ENCODE measurements at regions not wholly inside any gene's neighbourhood (a gene's known extent, or its start where the extent isn't known, plus 50 kb on each side); places are given as distances from the start of the nearest gene placed in this dataset.

DNA sequence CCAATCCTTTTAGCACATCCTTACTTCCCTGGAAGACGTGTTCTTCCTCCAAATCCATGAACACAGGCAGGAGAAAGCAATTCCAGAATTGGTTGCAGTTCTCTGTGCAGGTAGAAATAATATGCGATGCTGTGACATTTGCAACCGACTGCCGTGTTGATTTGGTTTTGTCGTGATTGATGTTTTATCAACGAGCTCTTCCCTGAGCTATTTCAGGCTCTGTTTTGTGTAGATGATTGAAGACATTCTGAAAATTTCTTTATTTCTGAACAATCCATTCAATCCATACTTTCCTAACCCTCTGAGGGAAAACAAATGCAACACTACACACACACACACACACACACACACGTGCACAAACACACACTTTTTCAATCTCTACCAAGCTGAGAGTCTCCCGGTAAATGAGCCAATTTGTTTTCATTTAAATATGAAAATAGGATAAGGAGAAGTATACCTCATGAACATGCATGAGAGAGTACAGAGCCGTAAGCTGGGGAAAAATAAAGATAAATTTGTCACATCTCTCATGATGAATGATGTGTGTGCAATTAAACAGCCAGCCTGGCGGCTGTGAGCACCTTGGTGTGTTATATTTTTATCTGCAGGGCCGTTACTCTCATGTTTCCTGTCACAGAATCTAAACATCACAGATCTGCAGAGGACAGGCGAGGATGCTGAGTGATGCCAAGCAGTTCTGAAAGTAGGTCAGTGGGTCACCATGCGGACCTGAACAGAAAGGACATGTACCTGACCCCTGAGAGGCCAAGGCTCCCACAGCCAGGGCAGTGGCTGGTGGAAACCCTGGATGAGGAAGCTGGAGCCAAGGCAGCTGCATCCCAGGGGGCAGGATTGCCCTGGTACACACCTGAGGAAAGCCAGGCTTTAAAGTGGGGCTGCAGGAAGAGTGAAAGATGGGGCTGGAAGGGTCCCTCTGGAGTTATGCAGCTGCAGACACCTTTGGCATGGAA is 64.8 kb downstream of the PDCL3 start:
- peak; percentile 23 for FAIRE-seq
- DNase-seq (ENCODE audit: low spot score): no peak

DNA sequence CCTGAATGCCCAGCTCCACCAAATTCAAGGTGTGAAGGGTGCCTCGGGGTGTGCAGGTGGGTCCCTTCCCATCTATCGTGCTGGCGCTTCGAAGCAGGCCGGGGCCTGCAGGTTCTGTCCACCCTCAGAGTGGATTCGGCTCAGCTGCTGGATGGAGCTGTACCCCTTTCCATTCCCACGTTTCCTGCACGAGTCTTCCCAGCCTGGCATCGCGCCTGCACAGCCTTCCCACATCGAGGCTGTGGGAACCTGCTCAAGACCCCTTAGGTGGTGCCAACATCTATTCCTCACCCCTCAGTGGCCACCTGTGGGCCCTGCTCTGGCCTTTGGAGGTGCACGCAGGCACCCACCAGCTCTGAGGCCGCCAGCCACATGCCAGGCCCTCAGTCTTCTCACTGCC is 65.7 kb downstream of the PDCL3 start:
- FAIRE-seq (no peak), DNase-seq (ENCODE audit: low spot score) (no peak)

DNA sequence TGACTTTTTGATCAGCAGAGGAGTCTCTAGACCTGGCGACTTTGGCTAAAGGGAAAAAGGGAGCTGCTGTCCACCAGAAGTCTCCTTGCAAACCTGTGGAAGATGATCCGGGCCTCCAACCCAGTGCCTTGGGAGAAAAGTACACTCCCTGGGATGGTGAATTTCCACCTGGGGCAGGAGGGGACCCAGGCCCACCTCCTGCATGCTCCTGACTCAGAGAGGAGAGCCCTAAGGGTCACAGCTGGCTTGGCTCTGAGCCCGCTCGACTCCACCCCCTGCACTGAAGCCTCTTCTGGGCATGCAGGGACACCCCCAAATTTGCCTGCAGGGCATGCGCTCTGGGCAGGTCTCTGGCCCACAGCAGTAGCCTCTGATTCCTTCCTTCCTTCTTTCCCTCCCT is 66.5 kb downstream of the PDCL3 start:
- DNase-seq (ENCODE audit: low spot score) (no peak), FAIRE-seq (no peak)

- FAIRE-seq (no peak), DNase-seq (ENCODE audit: low spot score) (no peak)
Measured at GRCh38 chr2:100630473-100630977, 67.7 kb downstream of the PDCL3 start.

GRCh38 chr2:100632037-100632436 is 69.2 kb downstream of the PDCL3 start:
- no peak for FAIRE-seq
- DNase-seq (ENCODE audit: low spot score): no peak

DNA sequence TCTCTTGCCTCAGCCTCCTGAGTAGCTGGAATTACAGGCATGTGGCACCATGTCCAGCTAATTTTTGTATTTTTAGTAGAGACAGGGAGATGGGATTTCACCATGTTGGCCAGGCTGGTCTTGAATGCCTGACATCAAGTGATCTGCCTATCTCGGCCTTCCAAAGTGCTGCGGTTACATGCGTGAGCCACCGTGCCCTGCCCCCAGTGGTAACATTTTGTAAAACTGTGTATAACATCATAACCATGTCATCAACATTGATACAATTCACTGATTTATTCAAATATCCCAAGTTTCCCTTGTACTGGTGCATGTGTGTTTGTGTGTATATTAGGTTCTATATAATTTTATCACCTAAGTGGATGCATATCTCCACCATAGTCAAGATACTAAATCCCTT is 70.0 kb downstream of the PDCL3 start:
- DNase-seq (ENCODE audit: low spot score) (no peak), FAIRE-seq (no peak)

DNA sequence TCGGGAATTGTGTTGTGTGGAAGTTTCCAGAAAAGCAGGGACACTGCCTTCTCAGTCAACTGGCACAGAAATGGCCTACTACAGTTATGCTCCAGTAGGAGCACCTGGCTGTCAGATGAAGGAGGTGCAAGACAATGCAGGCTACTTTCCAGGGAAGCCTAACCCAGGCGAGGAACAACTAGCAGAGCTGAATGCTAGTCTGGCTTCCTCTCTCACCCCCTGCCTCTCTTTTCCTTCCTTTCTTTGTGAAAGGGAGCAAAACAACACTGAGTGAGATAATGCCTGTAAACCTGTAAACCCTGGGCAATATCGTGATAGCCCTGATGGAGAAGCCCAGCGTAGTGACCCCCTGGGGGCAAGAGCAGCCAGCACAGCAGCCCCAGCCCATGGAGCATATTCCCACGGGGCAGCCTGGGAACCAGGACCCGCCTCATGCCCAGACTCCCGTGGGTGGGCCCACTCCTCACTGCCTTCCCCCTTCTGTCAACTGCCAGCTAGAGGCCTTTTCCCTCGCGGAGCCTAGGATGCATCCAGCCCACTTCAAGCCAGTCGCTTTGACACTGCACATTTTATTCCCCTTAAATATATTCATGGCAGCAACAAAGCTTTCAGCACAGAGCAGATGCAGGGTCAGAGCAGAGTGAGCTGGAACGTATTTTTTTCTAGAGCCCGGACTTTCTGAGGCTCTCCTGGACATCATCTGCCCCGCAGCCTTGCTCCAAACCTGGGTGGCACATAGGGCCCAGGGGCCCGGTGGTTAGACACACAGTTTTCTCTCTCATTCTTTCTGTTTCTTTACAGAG is 77.0 kb downstream of the PDCL3 start:
- no peak for DNase-seq (ENCODE audit: low spot score)
- FAIRE-seq: peak; percentile 5

- FAIRE-seq (peak; percentile 42), DNase-seq (ENCODE audit: low spot score) (no peak)
Measured at GRCh38 chr2:100640431-100641124, 77.8 kb downstream of the PDCL3 start.

- no peak for FAIRE-seq
- no peak for DNase-seq (ENCODE audit: low spot score)
Measured at GRCh38 chr2:100641125-100641435, 78.3 kb downstream of the PDCL3 start.

- FAIRE-seq (peak; percentile 13), DNase-seq (ENCODE audit: low spot score) (no peak)
Measured at GRCh38 chr2:100642425-100642824, 79.6 kb downstream of the PDCL3 start.

DNA sequence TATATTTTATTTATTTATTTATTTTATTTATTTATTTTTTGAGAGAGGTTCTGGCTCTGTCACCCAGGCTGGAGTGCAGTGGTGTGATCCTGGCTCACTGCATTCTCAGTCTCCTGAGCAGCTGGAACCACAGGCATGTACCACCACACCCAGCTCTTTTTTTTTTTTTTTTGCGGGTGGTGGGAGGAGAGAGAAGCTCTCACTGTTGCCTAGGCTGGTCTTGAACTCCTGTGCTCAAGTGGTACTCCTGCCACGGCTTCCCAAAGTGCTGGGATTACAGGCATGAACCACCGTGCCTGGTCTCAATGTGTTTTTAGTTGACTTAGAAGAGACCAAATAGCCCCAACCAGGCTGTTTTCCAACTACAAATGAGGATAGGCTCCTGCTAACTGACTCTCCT is 80.7 kb downstream of the PDCL3 start:
- no peak for DNase-seq (ENCODE audit: low spot score)
- no peak for FAIRE-seq

- DNase-seq (ENCODE audit: low spot score) (no peak), FAIRE-seq (no peak)
Measured at GRCh38 chr2:100643906-100644501, 81.2 kb downstream of the PDCL3 start.

- DNase-seq (ENCODE audit: low spot score): no peak
- FAIRE-seq: no peak
Measured at GRCh38 chr2:100645695-100646429, 83.1 kb downstream of the PDCL3 start.

- DNase-seq (ENCODE audit: low spot score) (no peak), FAIRE-seq (no peak)
Measured at GRCh38 chr2:100647709-100648108, 84.9 kb downstream of the PDCL3 start.

DNA sequence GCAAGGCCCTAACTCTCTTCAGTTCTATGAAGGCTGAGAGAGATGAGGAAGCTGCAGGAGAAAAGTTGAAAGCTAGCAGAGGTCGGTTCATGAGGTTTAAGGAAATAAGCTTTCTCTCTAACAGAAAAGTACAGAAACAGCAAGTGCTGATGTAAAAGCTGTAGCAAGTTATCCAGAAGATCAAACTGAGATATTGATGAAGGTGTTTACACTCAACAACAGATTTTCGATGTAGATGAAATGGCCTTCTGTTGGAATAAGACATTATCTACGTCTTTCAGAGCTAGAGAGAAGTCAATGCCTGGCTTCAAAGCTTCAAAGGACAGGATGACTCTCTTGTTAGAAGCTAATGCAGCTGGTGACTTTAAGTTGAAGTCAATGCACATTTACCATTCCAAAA is 87.4 kb downstream of the PDCL3 start:
- FAIRE-seq (no peak), DNase-seq (ENCODE audit: low spot score) (no peak)

GRCh38 chr2:100653449-100654035 is 90.7 kb downstream of the PDCL3 start:
- DNase-seq (ENCODE audit: low spot score) (no peak), FAIRE-seq (no peak)

- no peak for DNase-seq (ENCODE audit: low spot score)
- no peak for FAIRE-seq
Measured at GRCh38 chr2:100654611-100655010, 91.8 kb downstream of the PDCL3 start.

DNA sequence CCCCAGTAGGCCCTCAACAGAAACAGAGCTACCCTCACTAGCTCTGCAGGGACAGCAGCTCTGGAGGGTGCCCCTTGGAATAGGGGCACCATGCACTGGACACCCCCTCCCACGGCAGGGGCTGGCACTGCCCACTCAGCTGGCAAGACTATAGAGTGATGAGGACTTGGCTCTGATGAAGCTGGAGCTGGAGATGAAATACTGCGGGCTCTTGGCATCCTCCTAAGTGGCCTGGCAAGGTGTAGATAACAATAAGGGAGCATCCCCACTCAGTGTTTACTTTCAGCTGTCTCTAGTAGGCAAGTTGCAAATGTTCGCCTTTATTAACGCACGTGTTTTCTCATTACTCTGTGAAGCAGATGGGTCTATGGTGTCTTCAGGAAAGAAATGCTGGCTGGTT is 92.7 kb downstream of the PDCL3 start:
- peak; percentile 61 for FAIRE-seq
- no peak for DNase-seq (ENCODE audit: low spot score)

GRCh38 chr2:100655936-100656534 is 93.2 kb downstream of the PDCL3 start:
- DNase-seq (ENCODE audit: low spot score) (no peak), FAIRE-seq (no peak)

DNA sequence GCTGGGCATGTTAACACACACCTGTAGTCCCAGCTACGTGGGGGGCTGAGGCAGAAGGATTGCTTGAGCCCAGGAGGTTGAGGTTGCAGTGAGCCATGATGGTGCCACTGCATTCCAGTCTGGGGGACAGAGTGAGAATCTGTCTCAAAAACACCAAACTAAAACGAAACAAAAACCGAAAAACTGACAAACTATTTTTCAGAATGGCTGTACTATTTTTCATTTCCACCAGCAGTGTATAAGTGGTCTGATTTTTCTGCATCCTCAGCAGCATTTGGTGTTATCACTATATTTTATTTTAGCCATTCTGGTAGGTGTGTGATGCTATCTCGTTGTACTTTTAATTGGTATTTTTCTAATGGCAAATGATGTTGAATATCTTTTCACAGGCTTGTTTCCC is 95.2 kb downstream of the PDCL3 start:
- FAIRE-seq (peak; percentile 40), DNase-seq (ENCODE audit: low spot score) (no peak)

Data from urothelium cell line (cell line).